ENCODE measurements at regions not wholly inside any gene's neighbourhood (a gene's known extent, or its start where the extent isn't known, plus 50 kb on each side); places are given as distances from the start of the nearest gene placed in this dataset.

DNA sequence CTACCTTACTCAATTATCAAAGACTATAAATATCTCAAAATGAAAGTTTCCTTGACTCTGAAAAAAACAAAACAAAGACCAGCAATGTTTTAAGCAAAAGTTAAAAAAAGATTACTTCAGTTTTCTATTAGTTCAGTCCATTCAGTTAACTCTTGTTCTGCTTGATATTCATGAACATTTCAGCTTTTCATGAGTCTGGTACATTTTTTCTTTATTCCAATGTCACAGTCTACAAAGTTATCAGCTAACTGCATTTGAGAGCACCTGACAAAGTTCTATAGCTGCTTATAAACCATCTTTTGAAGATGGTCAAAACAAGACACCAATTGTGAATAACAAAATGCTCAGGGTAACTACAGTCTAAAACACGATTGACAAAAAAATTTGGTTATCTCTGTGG is 156.1 kb upstream of the NOX3 start:
- no peak for TF ChIP-seq EP300 (conservative IDR thresholded peaks at IDR 0.05; ENCODE audit: poor library complexity, severe bottlenecking)
- TF ChIP-seq, protein P1, sequence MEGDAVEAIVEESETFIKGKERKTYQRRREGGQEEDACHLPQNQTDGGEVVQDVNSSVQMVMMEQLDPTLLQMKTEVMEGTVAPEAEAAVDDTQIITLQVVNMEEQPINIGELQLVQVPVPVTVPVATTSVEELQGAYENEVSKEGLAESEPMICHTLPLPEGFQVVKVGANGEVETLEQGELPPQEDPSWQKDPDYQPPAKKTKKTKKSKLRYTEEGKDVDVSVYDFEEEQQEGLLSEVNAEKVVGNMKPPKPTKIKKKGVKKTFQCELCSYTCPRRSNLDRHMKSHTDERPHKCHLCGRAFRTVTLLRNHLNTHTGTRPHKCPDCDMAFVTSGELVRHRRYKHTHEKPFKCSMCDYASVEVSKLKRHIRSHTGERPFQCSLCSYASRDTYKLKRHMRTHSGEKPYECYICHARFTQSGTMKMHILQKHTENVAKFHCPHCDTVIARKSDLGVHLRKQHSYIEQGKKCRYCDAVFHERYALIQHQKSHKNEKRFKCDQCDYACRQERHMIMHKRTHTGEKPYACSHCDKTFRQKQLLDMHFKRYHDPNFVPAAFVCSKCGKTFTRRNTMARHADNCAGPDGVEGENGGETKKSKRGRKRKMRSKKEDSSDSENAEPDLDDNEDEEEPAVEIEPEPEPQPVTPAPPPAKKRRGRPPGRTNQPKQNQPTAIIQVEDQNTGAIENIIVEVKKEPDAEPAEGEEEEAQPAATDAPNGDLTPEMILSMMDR (IDR thresholded peaks at IDR 0.05; ENCODE audit: poor library complexity, severe bottlenecking), result no peak

Measured in neural cell (in vitro differentiated cells).